ENCODE measurements at regions not wholly inside any gene's neighbourhood (a gene's known extent, or its start where the extent isn't known, plus 50 kb on each side); places are given as distances from the start of the nearest gene placed in this dataset.

DNA sequence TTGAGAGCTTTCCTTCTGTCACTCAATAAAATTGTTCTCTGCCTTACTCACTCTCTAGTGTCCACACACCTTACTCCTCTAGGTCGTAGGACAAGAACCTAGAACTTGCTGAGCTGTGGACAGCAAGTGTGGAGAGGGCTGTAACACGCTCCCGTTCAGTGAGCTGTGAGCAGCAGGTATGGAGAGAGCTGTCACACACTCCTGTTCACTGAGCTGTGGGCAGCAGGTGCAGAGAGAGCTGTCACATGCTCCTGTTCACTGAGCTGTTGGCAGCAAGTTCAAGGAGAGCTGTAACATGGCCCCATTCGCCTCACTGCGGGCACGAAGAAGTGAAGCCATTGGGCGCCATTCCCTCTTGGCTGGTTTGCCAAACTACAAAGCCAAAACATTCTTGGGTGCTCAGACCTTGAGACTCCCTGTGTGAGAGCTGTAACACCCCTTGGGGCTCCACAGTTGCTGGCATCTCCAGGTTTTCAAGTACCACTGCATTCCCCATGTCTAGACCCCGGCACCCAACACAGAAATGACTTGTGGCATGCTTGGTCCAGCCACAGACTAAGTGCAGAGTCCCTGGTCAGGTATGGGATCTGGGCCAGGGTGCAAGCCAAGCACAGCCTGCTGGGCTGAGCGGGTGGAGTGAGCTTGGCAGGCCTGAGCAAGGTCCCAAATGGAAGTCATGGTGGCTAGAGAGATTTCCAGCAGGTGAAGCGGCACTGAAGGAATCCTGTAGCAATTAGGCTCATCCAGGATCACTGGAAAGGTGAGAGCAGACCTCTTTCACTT is 608.0 kb upstream of the CDH8 start:
- DNase-seq (ENCODE audit: low spot score): no peak
- TF ChIP-seq, protein P1, sequence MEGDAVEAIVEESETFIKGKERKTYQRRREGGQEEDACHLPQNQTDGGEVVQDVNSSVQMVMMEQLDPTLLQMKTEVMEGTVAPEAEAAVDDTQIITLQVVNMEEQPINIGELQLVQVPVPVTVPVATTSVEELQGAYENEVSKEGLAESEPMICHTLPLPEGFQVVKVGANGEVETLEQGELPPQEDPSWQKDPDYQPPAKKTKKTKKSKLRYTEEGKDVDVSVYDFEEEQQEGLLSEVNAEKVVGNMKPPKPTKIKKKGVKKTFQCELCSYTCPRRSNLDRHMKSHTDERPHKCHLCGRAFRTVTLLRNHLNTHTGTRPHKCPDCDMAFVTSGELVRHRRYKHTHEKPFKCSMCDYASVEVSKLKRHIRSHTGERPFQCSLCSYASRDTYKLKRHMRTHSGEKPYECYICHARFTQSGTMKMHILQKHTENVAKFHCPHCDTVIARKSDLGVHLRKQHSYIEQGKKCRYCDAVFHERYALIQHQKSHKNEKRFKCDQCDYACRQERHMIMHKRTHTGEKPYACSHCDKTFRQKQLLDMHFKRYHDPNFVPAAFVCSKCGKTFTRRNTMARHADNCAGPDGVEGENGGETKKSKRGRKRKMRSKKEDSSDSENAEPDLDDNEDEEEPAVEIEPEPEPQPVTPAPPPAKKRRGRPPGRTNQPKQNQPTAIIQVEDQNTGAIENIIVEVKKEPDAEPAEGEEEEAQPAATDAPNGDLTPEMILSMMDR (IDR thresholded peaks at IDR 0.05): no peak
- no peak overlapping the region for H3K27ac ChIP-seq
- no peak overlapping the region for H3K4me3 ChIP-seq

- H3K27ac ChIP-seq: no peak overlapping the region
- TF ChIP-seq, protein P1 (IDR thresholded peaks at IDR 0.05): no peak
- H3K4me3 ChIP-seq: no peak overlapping the region
- no peak for DNase-seq (ENCODE audit: low spot score)
Measured at GRCh38 chr16:62642677-62643076, 606.4 kb upstream of the CDH8 start.

- H3K27ac ChIP-seq: no peak overlapping the region
- no peak for DNase-seq (ENCODE audit: low spot score)
- no peak overlapping the region for H3K4me3 ChIP-seq
- TF ChIP-seq, protein P1 (IDR thresholded peaks at IDR 0.05): no peak
Measured at GRCh38 chr16:62639890-62640289, 603.7 kb upstream of the CDH8 start.

GRCh38 chr16:62638964-62639870 is 603.0 kb upstream of the CDH8 start:
- H3K4me3 ChIP-seq: no peak overlapping the region
- H3K27ac ChIP-seq: no peak overlapping the region
- TF ChIP-seq, protein P1 (IDR thresholded peaks at IDR 0.05): no peak
- no peak for DNase-seq (ENCODE audit: low spot score)

DNA sequence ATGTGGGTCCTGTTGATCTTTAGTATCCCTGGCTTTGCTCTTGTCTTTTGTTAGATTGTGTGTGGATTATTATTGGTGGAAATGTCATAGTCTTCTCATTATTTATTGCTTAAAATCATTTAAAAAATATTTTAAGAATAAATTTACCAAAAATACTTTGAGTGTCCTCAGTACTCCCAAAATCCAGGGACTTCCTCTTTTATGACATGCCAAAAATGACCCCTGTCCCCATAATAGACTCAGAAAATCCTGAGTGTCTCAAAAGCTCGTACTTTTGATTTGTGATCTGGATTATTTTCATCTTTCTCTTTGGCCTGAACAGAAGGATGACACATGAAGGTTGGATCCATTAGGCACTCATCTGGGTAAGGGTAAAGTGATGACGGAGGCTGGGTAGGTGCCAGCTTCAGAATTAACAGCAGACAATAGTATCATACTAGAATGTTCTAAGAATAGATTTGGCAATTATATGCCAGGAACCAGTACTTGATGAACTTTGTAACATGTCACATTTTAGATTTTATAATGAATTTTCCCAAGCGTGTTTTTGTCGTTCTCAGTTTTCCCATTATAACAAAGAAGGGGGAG is 602.2 kb upstream of the CDH8 start:
- Histone ChIP-seq H3K4me3 (no peak overlapping the region), H3K27ac (no peak overlapping the region)
- TF ChIP-seq, protein P1 (IDR thresholded peaks at IDR 0.05): no peak
- DNase-seq (ENCODE audit: low spot score): no peak

DNA sequence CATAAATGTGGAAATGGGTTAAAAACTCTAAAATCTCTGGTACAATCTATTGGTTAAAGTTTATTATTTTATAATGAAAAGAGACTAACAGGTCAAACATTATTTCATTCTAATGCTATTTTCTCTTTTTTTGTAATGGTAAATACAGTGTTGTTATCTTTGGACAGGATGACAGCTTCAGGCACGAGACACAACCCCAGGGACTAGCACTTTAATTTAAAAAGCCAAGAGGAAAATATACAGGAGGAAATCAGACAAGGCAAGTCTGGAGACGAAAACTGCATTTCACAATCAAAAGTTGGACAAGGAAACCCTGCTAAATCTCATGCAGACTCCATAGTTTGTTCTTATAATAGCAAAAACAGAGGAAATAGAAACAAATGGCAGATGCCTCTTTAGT is 589.1 kb upstream of the CDH8 start:
- Histone ChIP-seq H3K27ac (no peak overlapping the region), H3K4me3 (no peak overlapping the region)
- TF ChIP-seq, protein P1 (IDR thresholded peaks at IDR 0.05): no peak
- DNase-seq (ENCODE audit: low spot score): no peak
